GM21390 (cell line): ENCODE measurements at regions not wholly inside any gene's neighbourhood (a gene's known extent, or its start where the extent isn't known, plus 50 kb on each side); places are given as distances from the start of the nearest gene placed in this dataset.

Source experiments
- ATAC-seq: cut with Tn5 transposase; IDR thresholded peaks from one replicate; pipeline ENCODE4 v1.9.1; 2021; ENCODE audit not compliant: unreplicated experiment

DNA sequence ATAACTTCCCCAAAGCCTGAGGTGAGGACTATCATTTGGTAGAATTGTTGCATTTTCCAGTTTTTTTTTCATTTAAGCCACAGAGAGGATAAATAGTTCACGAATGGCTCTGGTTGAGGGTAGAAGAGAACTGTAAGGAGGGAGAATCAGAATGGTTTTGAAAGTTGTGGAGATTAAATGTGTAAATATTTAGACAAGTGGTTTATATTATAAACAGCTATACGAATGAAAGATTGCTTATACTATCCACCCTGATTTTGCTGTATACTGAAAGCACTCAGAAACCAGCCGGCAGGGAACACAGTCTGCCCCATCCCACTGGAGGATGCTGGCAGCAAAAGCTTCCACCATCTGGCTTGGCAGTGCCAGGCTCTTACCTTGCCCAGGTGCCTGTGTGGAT, 341.1 kb downstream of the RAPGEF2 start:
- no peak for ATAC-seq

DNA sequence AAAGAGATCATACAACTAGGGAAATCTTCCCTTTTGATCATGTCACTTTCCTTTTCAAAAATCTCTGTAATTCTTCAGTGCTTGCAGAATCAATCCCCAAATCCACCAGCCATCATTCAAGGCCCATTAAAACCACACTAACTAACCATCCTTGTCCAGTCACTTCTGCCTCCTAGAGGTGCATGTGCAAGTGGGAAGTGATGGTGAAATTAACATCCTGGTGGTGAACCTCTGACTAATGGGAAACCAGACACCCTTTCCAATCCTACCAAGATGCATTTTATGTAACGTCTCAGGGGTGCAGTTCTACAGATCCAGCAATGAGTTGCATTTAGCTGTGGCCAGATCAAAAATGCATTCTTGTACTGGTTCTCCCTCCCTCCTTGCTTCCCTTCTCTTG, 341.8 kb downstream of the RAPGEF2 start:
- no peak for ATAC-seq

DNA sequence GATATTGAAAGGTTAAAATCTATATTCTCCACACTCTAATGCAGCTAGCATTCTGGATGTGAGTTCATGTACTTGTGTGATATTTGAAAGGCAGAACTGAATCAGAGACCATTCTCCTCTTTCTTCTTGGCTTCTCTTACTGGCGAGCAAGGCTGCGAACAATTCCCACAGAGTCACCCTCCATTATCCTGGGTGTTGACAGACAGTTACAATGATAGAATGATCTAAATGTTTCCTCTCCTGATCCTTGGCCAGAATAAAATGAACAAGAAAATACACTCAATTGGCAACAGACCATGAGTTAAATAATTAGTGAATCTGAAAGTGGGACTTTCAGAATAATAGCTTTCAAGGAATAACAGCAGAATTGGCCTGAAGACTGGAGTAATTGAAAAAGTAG, 342.8 kb downstream of the RAPGEF2 start:
- no peak for ATAC-seq

- ATAC-seq, result peak; percentile 99
Measured at GRCh38 chr4:159446266-159446976, 343.5 kb downstream of the RAPGEF2 start.

DNA sequence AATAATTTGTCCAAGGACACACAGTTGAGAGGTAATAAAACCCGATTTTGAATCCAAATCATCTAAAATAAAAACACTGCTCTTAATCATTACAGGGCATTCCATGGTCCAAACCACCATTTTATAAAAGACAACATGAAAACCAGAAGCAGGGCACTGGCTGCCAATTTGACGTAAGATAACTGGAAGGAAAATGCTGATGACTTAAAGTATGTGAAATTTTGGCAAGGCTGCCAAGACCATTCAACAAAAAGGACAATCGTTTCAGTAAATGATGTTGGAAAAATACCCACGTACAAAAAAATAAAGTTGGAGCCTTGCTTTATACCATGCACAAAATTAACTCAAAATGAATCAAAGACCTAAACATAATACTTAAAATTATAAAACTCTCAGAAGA, 344.4 kb downstream of the RAPGEF2 start:
- no peak for ATAC-seq

DNA sequence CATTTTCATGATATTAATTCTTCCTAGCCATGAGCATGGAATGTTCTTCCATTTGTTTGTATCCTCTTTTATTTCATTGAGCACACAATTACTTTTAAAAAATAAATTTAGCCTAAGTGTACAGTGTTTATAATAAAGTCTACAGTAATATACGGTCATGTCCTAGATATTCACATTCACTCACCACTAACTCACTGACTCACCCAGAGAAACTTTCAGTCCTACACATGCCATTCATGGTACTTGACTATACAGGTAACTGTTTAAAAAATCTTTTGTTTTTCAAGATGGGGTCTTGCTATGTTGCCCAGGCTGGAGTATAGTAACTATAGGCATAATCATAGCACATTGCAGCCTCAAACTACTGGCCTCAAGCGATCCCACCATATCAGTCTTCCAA, 348.1 kb downstream of the RAPGEF2 start:
- ATAC-seq, result no peak

GRCh38 chr4:159455675-159456237, 352.9 kb downstream of the RAPGEF2 start:
- peak; percentile 79 for ATAC-seq

GRCh38 chr4:159460371-159460770, 357.5 kb downstream of the RAPGEF2 start:
- ATAC-seq, result no peak

DNA sequence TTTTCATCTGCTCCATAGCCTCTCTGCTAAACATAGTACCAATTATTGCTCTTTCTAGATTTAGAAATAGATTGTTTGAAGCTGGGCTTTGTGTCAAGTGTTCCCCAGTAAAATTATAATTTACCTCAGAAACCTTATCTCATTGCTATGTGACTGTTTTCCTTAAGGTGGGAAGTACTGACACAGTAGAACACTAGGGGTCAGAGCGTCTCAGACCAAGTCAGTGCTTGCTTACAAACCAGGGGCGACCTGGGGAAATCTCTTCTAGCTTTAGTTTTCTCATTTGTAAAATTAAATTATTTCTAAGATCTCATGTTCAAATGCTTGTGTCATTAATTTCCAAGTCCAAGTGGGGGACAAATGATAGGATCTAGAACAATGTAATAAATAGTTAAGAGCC, 360.4 kb downstream of the RAPGEF2 start:
- no peak for ATAC-seq

- ATAC-seq, result no peak
Measured at GRCh38 chr4:159464302-159464701, 361.4 kb downstream of the RAPGEF2 start.

GRCh38 chr4:159476886-159477285, 374.0 kb downstream of the RAPGEF2 start:
- ATAC-seq, result no peak

GRCh38 chr4:159480826-159481225, 377.9 kb downstream of the RAPGEF2 start:
- ATAC-seq, result no peak

GRCh38 chr4:159481936-159482335, 379.1 kb downstream of the RAPGEF2 start:
- no peak for ATAC-seq

- no peak for ATAC-seq
Measured at GRCh38 chr4:159483110-159483781, 380.4 kb downstream of the RAPGEF2 start.

DNA sequence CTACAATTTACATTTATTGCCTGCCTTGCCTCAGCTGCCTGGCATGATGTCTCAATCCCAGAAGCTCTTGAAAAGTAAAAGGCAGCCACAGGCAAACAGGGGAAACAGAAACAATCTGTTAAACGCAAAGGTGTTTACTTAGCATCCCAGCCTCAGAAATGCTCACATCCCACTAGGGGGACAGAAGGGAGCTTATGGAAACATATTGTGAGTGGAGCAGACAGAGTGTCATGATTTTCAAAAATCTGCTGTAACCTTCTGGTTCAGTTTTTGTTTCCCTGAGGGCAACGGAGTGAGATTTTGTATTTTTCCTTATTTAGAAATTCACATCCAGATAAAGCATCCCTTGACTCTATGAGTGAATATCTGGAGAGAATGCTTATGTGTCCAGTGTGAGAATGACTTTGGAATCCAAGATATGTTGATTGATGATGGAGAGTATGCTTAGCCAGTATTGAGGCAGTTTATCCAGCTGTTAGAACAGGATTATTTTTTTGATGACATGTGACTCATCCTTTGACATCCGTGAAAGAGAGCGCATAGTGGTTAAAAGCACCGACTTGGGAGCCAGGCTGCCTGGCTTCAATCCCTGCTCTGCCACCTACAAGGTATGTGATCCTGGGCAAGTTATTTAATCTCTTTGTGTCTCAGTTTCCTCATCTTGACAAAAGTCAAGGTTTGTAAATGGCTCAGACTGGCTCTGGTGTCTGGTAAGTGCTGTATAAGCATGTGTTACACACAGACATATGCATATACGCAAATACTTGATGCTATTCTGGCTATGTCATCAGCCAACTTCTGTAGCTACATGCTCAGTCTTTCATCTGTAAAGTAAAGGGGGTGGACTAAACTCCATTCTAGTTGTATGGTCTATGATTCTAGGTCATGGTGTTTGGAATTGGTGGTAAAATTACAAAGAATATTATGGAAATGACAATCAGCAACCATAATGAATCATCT, 381.2 kb downstream of the RAPGEF2 start:
- no peak for ATAC-seq

- ATAC-seq, result no peak
Measured at GRCh38 chr4:159484864-159485263, 382.0 kb downstream of the RAPGEF2 start.

DNA sequence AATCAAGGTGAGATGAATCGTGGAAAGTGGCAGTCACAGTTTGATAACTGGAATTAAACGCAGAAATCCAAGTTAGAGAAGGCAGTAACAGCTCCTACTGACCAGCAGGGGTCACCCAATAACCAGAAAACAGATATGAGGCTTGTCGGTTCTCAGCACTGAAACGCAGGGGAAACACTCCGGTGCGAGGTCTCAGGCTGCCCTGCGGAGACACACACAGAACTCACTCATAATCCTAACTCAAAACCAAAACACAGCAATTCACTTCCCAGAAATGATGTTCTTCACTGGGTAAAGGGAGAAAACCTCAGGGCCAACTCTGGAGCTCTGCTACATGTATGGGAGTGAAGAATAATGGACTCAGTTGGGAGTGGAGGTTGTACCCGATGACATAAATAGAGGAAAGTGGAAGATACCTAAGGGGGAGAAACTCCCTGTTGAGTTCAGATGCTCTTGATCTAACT, 384.4 kb downstream of the RAPGEF2 start:
- peak; percentile 98 for ATAC-seq

- ATAC-seq, result no peak
Measured at GRCh38 chr4:159489646-159490045, 386.8 kb downstream of the RAPGEF2 start.

GRCh38 chr4:159495515-159496236, 392.8 kb downstream of the RAPGEF2 start:
- ATAC-seq, result no peak

- no peak for ATAC-seq
Measured at GRCh38 chr4:159496248-159496647, 393.4 kb downstream of the RAPGEF2 start.
